GM21515 (cell line): ENCODE measurements at regions not wholly inside any gene's neighbourhood (a gene's known extent, or its start where the extent isn't known, plus 50 kb on each side); places are given as distances from the start of the nearest gene placed in this dataset.

Source experiments
- ATAC-seq: cut with Tn5 transposase; IDR thresholded peaks from one replicate; pipeline ENCODE4 v1.9.1; 2021; ENCODE audit not compliant: unreplicated experiment

DNA sequence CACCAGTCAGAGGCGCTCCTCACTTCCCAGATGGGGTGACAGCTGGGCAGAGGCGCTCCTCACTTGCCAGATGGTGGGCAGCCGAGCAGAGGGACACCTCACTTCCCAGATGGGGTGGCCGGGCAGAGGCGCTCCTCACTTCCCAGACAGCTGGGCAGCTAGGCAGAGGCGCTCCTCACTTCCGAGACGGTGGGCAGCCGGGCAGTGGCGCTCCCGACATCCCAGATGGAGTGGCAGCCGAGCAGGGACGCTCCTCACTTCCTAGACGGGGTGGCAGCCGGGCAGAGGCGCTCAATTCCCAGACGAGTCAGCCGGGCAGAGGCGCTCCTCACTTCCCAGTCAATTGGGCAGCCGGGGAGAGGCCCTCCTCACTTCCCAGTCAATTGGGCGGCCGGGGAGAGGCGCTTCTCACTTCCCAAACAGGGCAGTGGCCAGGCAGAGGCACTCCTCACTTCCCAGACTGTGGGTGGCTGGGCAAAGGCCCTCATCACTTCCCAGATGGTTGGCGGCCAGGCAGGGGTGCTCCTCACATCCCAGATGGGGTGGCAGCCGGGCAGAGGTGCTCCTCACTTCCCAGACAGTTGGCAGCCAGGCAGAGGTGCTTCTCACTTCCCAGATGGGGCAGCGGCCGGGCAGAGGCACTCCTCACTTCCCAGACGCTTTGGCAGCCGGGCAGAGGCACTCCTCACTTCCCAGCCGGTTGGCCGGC, 143.8 kb upstream of the ARID2 start:
- no peak for ATAC-seq

DNA sequence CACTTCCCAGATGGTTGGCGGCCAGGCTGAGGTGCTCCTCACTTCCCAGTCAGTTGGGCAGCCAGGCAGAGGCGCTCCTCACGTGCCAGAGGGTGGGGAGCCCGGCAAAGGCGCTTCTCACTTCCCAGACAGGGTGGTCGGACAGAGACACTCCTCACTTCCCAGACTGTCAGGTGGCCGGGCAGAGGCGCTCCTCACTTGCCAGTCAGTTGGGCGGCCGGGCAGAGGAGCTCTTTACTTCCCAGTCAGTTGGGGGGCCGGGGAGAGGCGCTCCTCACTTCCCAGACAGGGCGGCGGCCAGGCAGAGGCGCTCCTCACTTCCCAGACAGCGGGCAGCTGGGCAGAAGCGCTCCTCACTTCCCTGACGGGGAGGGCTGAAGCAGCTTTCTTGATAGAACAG, 143.0 kb upstream of the ARID2 start:
- ATAC-seq: no peak

DNA sequence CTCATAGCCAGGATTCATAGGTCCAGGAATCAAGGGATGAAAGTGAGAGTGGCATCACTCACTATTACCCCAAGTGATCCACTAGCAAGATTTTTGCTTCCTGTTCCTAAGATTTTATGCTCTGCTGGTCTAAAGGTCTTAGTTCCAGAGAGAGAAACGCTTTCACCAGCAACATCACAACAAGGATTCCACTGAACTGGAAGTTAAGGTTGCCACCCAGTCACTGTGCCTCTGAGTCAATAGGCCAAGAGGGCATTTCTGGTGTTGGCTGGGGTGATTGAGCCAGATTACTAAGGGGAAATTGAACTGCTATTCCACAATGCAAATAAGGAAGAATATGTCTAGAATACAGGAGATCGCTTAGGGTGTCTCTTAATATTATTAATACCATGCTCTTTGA, 142.5 kb upstream of the ARID2 start:
- ATAC-seq: no peak

DNA sequence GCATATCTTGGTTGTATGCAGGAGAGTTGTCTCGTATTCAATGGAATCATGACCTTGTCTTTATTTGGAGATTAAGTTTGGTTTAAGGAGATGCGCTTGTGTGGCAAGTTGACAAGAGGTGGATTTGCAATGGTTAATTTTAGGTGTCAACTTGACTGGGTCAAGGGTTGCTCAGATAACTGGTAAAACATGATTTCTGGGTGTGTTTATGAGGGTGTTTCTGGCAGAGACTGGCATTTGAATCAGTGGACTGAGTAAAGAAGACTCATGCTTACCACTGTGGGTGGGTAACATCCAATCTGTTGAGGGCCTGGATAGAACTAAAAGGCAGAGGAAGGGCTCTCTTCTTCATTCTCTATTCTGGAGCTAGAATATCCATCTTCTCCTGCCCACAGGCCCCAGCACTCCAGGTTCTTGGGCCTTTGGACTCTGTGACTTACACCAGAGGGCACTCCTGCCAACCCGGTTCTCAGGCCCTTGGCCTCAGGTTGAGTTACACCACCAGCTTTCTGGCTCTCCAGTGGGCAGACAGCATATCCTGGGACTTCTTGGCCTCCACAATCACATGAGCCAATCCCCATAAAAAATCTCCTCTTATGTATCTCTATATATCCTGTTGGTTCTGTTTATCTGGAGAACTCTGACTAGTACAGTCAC, 141.5 kb upstream of the ARID2 start:
- no peak for ATAC-seq

- no peak for ATAC-seq
Measured at GRCh38 chr12:45590646-45591045, 138.9 kb upstream of the ARID2 start.

- ATAC-seq: no peak
Measured at GRCh38 chr12:45591635-45592034, 137.9 kb upstream of the ARID2 start.

GRCh38 chr12:45596366-45596765, 133.1 kb upstream of the ARID2 start:
- ATAC-seq: no peak

- ATAC-seq: no peak
Measured at GRCh38 chr12:45598336-45598735, 131.2 kb upstream of the ARID2 start.

- no peak for ATAC-seq
Measured at GRCh38 chr12:45598761-45599160, 130.7 kb upstream of the ARID2 start.

GRCh38 chr12:45599196-45599595, 130.3 kb upstream of the ARID2 start:
- no peak for ATAC-seq

- no peak for ATAC-seq
Measured at GRCh38 chr12:45601390-45601789, 128.1 kb upstream of the ARID2 start.

GRCh38 chr12:45601888-45602287, 127.6 kb upstream of the ARID2 start:
- ATAC-seq: no peak

DNA sequence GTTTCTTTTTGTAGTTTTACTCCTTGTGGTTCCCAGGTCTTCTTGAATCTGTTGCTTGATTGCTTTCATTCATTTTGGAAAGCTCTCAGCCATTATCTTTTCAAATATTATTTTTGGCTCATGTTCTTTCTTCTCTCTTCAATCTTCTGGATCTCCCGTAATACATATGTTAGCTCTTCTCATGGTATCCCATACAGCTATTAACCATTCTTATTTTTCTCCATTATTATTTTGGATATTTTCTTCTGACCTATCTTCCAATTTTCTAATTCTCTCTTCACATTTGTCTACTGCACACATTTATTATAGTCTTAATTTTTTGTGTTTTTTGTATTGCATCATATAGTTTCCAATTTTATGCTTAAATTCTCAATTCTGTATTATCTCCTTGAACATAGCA, 123.9 kb upstream of the ARID2 start:
- ATAC-seq: no peak

- no peak for ATAC-seq
Measured at GRCh38 chr12:45611061-45611460, 118.4 kb upstream of the ARID2 start.

DNA sequence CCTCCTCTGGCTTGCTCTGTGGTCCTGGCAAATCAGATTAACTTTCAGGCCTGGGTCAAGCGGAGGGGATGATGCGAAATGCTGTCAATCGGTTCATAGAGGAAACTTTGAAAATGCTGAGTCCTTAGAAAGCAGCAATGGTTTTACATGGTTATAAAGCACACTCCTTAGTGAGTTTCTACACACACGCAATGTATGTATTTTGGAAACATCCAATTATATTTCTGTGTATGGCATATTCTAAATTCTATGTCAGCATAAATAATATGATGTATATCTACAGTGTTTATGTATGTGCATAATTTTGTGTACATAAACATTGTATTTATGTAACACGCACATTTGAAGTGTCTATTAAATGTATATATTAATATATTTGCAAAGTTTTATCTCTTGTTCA, 118.0 kb upstream of the ARID2 start:
- no peak for ATAC-seq

GRCh38 chr12:45612044-45612794, 117.3 kb upstream of the ARID2 start:
- no peak for ATAC-seq

DNA sequence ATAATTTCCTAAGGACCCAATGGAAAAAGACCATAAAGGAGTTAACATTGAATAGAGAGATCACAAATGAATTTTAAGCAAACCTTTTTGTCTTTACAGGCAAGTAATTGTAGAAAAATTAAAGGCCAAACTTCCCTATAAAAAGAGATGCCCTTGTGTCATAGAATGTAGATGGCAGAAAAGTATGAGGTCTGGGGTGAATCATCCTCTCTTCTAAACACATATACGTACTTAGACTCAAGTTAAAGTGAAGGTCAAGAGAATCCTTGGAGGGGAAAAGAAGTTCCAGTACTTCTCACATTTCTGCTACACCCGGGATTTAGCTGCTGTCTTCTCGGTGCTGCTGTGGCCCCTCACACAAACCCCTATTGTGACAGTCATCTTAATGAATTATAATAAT, 116.2 kb upstream of the ARID2 start:
- no peak for ATAC-seq

- ATAC-seq: no peak
Measured at GRCh38 chr12:45613855-45614254, 115.7 kb upstream of the ARID2 start.

- ATAC-seq: no peak
Measured at GRCh38 chr12:45615268-45615667, 114.2 kb upstream of the ARID2 start.

GRCh38 chr12:45619736-45620135, 109.8 kb upstream of the ARID2 start:
- ATAC-seq: no peak

- no peak for ATAC-seq
Measured at GRCh38 chr12:45621703-45622102, 107.8 kb upstream of the ARID2 start.
